Spleen (tissue), 7 donors: ENCODE measurements at regions not wholly inside any gene's neighbourhood (a gene's known extent, or its start where the extent isn't known, plus 50 kb on each side); places are given as distances from the start of the nearest gene placed in this dataset.

Experiments used
- CTCF ChIP-seq, 11 experiments: fragments of 200-600 bp in 7 of 11; fragments of 450-650 bp in 4 of 11; sonication (generic) in 4 of 11; IDR thresholded peaks in 8 of 11; conservative IDR thresholded peaks in 3 of 11; 1 replicate in 7 of 11; 2 replicates in 4 of 11; pipeline versions ENCODE4 v1.4.0 to v1.8.0; 2016 to 2021; ENCODE audit warnings: antibody characterized with exemption in 11 of 11, inconsistent platforms in 4 of 11, mild to moderate bottlenecking in 1 of 11
- POLR2A ChIP-seq, 3 donors: fragments of 450-650 bp; IDR thresholded peaks; one replicate each; pipeline ENCODE4 v1.5.1; 2017; ENCODE audit warnings: antibody characterized with exemption in 3 of 3, mild to moderate bottlenecking in 1 of 3
- donor health status: DM: no; HTN: no; CAD: no; lungs with moderate emphysema.
- donor health status: DM: no; HTN: no; CAD: no.
- donor health status: DM: no; HTN: no; CAD: no.

- TF ChIP-seq POLR2A (IDR thresholded peaks at IDR 0.05) (no peak), CTCF (IDR thresholded peaks at IDR 0.05 in 8 of 11, conservative IDR thresholded peaks at IDR 0.05 in 3 of 11) (no peak)
Measured at GRCh38 chr16:79876332-79876730, 275.8 kb upstream of the MAF start.
